Spleen (tissue), 7 donors: ENCODE measurements at regions not wholly inside any gene's neighbourhood (a gene's known extent, or its start where the extent isn't known, plus 50 kb on each side); places are given as distances from the start of the nearest gene placed in this dataset.

Source experiments
- CTCF ChIP-seq, 11 experiments: fragments of 200-600 bp in 7 of 11; fragments of 450-650 bp in 4 of 11; sonication (generic) in 4 of 11; IDR thresholded peaks in 8 of 11; conservative IDR thresholded peaks in 3 of 11; 1 replicate in 7 of 11; 2 replicates in 4 of 11; pipeline versions ENCODE4 v1.4.0 to v1.8.0; 2016 to 2021; ENCODE audit warnings: antibody characterized with exemption in 11 of 11, inconsistent platforms in 4 of 11, mild to moderate bottlenecking in 1 of 11
- POLR2A ChIP-seq, 3 donors: fragments of 450-650 bp; IDR thresholded peaks; one replicate each; pipeline ENCODE4 v1.5.1; 2017; ENCODE audit warnings: antibody characterized with exemption in 3 of 3, mild to moderate bottlenecking in 1 of 3
- donor health status: DM: no; HTN: no; CAD: no; lungs with moderate emphysema.
- donor health status: DM: no; HTN: no; CAD: no.
- donor health status: DM: no; HTN: no; CAD: no.

- TF ChIP-seq CTCF (IDR thresholded peaks at IDR 0.05 in 8 of 11, conservative IDR thresholded peaks at IDR 0.05 in 3 of 11) (no peak), POLR2A (IDR thresholded peaks at IDR 0.05) (no peak)
These were observed 123.8 kb upstream of the MARCKS start for GRCh38 chr6:113733381-113733780.
